K562 (cell line): ENCODE measurements at regions not wholly inside any gene's neighbourhood (a gene's known extent, or its start where the extent isn't known, plus 50 kb on each side); places are given as distances from the start of the nearest gene placed in this dataset.

ENCODE experiments used
- KDM2B ChIP-seq: fragments of 250-450 bp; sonication (Bioruptor Pico); IDR thresholded peaks from 2 replicates; pipeline ENCODE4 v1.8.0; 2021; ENCODE audit warnings: mild to moderate bottlenecking, moderate library complexity
- RAD51 ChIP-seq: fragments of 450-650 bp; IDR thresholded peaks from 2 replicates; pipeline ENCODE4 v1.7.1; 2016; ENCODE audit warnings: low read depth, mild to moderate bottlenecking, borderline replicate concordance
- RBFOX2 ChIP-seq: fragments of 200-400 bp; formaldehyde crosslinking; IDR thresholded peaks from 2 replicates; pipeline ENCODE4 v1.6.1; 2017; ENCODE audit warnings: low read depth, mild to moderate bottlenecking, low read length, moderate library complexity
- RBM39 ChIP-seq: fragments of 200-400 bp; formaldehyde crosslinking; optimal IDR thresholded peaks from 2 replicates; pipeline ENCODE3; 2018; ENCODE audit warnings: low read depth, low read length
- SIRT6 ChIP-seq: IDR thresholded peaks from one replicate; pipeline ENCODE4 v1.6.1; 2012; ENCODE audit warnings: low read depth, mild to moderate bottlenecking, control low read depth, inconsistent platforms, low read length, moderate library complexity
- ZNF589 ChIP-seq: fragments of 200-800 bp; sonication (Bioruptor generic); IDR thresholded peaks from 2 replicates; pipeline ENCODE4 v1.6.1; 2016; ENCODE audit warnings: low read depth, missing genetic modification characterization, missing compliant biosample characterization
- TF ChIP-seq, protein P1 (sequence below): fragments of 200-600 bp; sonication (generic); IDR thresholded peaks from one replicate; pipeline ENCODE4 v1.6.1; 2012; ENCODE audit warnings: mild to moderate bottlenecking, low read depth, low read length, inconsistent platforms
- TF ChIP-seq, protein P2 (sequence below): fragments of 250-450 bp; sonication (Bioruptor Pico); IDR thresholded peaks from 2 replicates; pipeline ENCODE4 v1.8.0; 2022; ENCODE audit warnings: inconsistent platforms
- TF ChIP-seq, protein P3 (sequence below): fragments of 150-350 bp; conservative IDR thresholded peaks from 2 replicates; pipeline ENCODE4 v1.6.1; 2014; ENCODE audit warnings: low read length

DNA sequence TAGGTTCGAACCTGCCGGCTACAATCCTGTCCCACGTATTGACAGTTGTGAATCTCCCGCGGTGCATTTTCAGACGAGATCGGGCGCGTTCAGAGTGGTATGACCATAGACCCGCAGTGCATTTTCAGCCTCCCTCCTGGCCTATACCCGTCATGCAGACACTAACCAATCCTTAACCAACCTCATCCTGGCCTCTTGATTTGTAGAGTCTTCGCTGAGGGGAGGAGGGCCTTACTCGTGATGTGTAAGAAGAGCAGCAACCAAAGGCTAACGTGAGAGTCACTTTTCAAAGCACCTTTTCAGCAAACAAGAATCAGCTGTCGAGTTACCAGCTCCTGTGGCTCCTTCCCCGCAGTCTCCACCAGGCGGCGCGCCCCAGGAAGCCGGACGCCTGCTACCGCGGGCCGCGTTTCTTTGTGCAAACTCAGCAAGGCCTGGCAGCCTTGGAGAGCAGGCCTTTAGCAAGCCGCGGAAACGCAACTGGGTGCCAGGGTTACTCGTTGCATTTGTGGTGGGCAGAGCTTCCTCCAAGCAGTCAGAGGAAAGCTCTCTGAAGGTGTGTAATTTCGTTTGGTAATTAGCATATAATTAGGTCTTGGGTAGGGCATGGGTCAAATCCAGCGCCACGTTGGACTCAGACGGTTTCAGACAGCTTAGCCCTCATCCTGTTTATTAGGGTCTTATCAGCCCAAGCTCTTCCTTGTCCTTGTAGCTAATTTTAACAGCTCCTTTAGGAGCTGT, 139.8 kb downstream of the OR2B2 start (continued):
- TF ChIP-seq, protein P1, sequence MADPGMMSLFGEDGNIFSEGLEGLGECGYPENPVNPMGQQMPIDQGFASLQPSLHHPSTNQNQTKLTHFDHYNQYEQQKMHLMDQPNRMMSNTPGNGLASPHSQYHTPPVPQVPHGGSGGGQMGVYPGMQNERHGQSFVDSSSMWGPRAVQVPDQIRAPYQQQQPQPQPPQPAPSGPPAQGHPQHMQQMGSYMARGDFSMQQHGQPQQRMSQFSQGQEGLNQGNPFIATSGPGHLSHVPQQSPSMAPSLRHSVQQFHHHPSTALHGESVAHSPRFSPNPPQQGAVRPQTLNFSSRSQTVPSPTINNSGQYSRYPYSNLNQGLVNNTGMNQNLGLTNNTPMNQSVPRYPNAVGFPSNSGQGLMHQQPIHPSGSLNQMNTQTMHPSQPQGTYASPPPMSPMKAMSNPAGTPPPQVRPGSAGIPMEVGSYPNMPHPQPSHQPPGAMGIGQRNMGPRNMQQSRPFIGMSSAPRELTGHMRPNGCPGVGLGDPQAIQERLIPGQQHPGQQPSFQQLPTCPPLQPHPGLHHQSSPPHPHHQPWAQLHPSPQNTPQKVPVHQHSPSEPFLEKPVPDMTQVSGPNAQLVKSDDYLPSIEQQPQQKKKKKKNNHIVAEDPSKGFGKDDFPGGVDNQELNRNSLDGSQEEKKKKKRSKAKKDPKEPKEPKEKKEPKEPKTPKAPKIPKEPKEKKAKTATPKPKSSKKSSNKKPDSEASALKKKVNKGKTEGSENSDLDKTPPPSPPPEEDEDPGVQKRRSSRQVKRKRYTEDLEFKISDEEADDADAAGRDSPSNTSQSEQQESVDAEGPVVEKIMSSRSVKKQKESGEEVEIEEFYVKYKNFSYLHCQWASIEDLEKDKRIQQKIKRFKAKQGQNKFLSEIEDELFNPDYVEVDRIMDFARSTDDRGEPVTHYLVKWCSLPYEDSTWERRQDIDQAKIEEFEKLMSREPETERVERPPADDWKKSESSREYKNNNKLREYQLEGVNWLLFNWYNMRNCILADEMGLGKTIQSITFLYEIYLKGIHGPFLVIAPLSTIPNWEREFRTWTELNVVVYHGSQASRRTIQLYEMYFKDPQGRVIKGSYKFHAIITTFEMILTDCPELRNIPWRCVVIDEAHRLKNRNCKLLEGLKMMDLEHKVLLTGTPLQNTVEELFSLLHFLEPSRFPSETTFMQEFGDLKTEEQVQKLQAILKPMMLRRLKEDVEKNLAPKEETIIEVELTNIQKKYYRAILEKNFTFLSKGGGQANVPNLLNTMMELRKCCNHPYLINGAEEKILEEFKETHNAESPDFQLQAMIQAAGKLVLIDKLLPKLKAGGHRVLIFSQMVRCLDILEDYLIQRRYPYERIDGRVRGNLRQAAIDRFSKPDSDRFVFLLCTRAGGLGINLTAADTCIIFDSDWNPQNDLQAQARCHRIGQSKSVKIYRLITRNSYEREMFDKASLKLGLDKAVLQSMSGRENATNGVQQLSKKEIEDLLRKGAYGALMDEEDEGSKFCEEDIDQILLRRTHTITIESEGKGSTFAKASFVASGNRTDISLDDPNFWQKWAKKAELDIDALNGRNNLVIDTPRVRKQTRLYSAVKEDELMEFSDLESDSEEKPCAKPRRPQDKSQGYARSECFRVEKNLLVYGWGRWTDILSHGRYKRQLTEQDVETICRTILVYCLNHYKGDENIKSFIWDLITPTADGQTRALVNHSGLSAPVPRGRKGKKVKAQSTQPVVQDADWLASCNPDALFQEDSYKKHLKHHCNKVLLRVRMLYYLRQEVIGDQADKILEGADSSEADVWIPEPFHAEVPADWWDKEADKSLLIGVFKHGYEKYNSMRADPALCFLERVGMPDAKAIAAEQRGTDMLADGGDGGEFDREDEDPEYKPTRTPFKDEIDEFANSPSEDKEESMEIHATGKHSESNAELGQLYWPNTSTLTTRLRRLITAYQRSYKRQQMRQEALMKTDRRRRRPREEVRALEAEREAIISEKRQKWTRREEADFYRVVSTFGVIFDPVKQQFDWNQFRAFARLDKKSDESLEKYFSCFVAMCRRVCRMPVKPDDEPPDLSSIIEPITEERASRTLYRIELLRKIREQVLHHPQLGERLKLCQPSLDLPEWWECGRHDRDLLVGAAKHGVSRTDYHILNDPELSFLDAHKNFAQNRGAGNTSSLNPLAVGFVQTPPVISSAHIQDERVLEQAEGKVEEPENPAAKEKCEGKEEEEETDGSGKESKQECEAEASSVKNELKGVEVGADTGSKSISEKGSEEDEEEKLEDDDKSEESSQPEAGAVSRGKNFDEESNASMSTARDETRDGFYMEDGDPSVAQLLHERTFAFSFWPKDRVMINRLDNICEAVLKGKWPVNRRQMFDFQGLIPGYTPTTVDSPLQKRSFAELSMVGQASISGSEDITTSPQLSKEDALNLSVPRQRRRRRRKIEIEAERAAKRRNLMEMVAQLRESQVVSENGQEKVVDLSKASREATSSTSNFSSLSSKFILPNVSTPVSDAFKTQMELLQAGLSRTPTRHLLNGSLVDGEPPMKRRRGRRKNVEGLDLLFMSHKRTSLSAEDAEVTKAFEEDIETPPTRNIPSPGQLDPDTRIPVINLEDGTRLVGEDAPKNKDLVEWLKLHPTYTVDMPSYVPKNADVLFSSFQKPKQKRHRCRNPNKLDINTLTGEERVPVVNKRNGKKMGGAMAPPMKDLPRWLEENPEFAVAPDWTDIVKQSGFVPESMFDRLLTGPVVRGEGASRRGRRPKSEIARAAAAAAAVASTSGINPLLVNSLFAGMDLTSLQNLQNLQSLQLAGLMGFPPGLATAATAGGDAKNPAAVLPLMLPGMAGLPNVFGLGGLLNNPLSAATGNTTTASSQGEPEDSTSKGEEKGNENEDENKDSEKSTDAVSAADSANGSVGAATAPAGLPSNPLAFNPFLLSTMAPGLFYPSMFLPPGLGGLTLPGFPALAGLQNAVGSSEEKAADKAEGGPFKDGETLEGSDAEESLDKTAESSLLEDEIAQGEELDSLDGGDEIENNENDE = no peak
- TF ChIP-seq ZNF589 (peak; percentile 71; the same call in 1 of the 2 replicates), RBFOX2 (peak; percentile 53), SIRT6 (no peak), KDM2B (peak; percentile 59; the same call in 1 of the 2 replicates), RBM39 (no peak), RAD51 (peak; percentile 34; the same call in 1 of the 2 replicates)
- TF ChIP-seq, protein P2, sequence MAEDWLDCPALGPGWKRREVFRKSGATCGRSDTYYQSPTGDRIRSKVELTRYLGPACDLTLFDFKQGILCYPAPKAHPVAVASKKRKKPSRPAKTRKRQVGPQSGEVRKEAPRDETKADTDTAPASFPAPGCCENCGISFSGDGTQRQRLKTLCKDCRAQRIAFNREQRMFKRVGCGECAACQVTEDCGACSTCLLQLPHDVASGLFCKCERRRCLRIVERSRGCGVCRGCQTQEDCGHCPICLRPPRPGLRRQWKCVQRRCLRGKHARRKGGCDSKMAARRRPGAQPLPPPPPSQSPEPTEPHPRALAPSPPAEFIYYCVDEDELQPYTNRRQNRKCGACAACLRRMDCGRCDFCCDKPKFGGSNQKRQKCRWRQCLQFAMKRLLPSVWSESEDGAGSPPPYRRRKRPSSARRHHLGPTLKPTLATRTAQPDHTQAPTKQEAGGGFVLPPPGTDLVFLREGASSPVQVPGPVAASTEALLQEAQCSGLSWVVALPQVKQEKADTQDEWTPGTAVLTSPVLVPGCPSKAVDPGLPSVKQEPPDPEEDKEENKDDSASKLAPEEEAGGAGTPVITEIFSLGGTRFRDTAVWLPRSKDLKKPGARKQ (CRISPR knock-in tag) = no peak
- TF ChIP-seq, protein P3, sequence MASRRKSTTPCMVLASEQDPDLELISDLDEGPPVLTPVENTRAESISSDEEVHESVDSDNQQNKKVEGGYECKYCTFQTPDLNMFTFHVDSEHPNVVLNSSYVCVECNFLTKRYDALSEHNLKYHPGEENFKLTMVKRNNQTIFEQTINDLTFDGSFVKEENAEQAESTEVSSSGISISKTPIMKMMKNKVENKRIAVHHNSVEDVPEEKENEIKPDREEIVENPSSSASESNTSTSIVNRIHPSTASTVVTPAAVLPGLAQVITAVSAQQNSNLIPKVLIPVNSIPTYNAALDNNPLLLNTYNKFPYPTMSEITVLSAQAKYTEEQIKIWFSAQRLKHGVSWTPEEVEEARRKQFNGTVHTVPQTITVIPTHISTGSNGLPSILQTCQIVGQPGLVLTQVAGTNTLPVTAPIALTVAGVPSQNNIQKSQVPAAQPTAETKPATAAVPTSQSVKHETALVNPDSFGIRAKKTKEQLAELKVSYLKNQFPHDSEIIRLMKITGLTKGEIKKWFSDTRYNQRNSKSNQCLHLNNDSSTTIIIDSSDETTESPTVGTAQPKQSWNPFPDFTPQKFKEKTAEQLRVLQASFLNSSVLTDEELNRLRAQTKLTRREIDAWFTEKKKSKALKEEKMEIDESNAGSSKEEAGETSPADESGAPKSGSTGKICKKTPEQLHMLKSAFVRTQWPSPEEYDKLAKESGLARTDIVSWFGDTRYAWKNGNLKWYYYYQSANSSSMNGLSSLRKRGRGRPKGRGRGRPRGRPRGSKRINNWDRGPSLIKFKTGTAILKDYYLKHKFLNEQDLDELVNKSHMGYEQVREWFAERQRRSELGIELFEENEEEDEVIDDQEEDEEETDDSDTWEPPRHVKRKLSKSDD = peak; percentile 75; the same call in 1 of the 2 replicates
